Natural killer cell treated with Interleukin-12 subunit alpha and Interleukin-12 subunit beta and Interleukin-15 and Interleukin-18, amount 100 ng/mL, for 72 hours (primary cell): ENCODE measurements at regions not wholly inside any gene's neighbourhood (a gene's known extent, or its start where the extent isn't known, plus 50 kb on each side); places are given as distances from the start of the nearest gene placed in this dataset.
"Not testable (repeated sequence)": the region's sequence is repeated elsewhere in the genome, so short reads cannot be mapped to it uniquely, and the experiment has no call there.

ENCODE experiments used
- ATAC-seq, 2 donors: fragments of 150-1000 bp; cut with Tn5 transposase in 1 of 2; sonication (Bioruptor Pico), chemical (Tn5 transposase) in 1 of 2; 2 replicates each; pipeline ENCODE4 v1.10.0; 2021
- DNase-seq: peaks from one replicate; pipeline ENCODE4 v3.0.0; 2022; ENCODE audit warnings: low spot score
- H3K27ac Mint-ChIP-seq, 2 donors: 1 replicate in 1 of 2; 2 replicates in 1 of 2; pipeline ENCODE4 v1.8.0; 2022; ENCODE audit warnings: mixed read lengths in 2 of 2, mild to moderate bottlenecking in 1 of 2, moderate library complexity in 1 of 2
- H3K27me3 Mint-ChIP-seq, 2 donors: 1 replicate in 1 of 2; 2 replicates in 1 of 2; pipeline ENCODE4 v1.8.0; 2022; ENCODE audit warnings: mixed read lengths in 2 of 2
- H3K36me3 Mint-ChIP-seq: one replicate; pipeline ENCODE4 v1.8.0; 2022; ENCODE audit warnings: mixed read lengths
- H3K4me1 Mint-ChIP-seq, 2 donors: 1 replicate in 1 of 2; 2 replicates in 1 of 2; pipeline ENCODE4 v1.8.0; 2022; ENCODE audit warnings: low read depth in 2 of 2, mixed read lengths in 2 of 2, mild to moderate bottlenecking in 1 of 2
- H3K4me3 Mint-ChIP-seq: one replicate; pipeline ENCODE4 v1.8.0; 2022; ENCODE audit warnings: mixed read lengths
- H3K9me3 Mint-ChIP-seq: 2 replicates; pipeline ENCODE4 v1.8.0; 2022; ENCODE audit warnings: mixed read lengths

DNA sequence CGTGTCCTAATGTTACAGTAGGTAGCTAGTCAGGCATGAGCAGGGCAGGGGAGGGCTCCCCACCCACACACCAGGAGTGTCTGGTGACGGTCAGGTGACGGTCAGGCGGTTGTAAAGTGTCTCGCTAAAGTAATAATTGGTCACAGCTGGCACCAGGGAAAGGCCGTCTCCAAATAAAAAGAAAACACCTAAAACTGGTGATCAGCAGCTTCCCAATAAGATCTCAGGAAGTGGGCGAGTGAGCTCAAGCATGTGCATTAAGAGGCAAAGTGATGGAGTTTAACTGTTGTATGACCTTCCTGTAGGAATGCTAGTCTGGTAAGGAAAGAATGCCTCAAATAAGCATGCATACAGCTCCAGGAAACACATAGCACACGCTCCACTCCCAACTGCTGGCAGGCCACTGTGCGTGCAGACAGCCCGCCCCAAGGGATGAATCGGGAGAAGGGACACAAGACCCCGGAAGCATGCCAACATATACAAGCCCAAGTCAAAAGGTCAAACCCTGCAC, 177.1 kb downstream of the RNF144A start:
- Mint-ChIP-seq H3K4me3 (no peak overlapping the region), H3K4me1 (peaks cover 5 to 10% of the 10 kb centered on the region in 2 donors), H3K27ac (no peak overlapping the region), H3K36me3 (no peaks in the 10 kb centered on the region), H3K27me3 (no peaks in the 10 kb centered on the region), H3K9me3 (no peaks in the 10 kb centered on the region)
- DNase-seq = no peak
- ATAC-seq = no peak

DNA sequence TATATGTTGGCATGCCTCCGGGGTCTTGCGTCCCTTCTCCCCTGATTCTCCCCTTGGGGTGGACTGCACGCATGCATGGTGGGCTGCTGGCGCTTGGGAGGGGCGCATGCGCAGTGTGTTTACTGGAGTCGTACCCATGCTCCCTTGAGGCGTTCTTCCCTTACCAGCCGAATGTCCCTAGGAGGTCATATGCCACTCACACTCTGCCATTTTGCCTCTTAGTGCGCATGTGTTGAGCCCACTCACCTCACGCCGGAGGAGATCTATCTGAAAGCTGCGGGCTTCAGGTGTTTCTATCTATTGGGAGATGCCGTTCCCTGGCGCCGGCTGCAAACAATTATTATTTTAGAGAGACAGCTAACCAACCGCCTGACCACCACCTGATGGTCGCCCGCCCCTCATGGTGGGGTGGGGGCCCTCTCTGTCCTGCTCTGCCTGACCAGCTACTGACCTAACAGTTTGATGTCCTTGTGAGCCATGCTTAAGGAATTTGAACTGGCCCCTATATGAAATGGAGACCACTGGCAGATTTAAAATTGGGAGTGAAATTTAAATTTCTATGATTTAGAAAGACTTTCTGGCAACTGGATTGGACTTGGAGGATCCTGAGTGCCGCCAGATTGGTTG, 179.6 kb downstream of the RNF144A start:
- no peak overlapping the region for H3K27ac Mint-ChIP-seq
- DNase-seq = no peak
- no peaks in the 10 kb centered on the region for H3K9me3 Mint-ChIP-seq

DNA sequence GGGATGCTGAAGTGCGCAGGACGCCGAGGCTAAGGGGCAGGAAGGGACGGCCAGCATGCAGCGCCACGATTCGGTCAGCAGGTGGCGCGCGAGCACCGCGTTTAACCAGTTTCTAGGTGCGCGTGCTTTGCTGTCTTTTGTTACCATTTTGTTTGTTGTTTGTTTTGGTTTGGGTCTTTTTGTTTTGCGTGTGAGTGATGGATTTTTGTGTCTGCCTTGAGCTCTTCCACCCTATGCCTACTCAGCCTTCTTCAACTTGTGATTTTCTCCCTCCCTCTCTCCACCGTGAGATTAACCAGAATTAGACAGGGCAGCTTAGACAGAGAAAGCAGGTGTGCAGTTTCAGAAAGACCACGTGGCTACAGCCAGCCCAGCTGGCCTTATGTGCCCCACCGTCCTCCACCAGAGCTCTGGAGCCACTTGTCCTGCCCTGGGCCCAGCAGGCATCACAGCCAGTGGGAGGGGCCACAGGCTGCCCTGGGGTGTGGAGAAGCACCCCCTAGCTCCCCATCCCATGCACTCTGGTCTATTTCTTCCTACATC, 180.2 kb downstream of the RNF144A start:
- no peaks in the 10 kb centered on the region for H3K36me3 Mint-ChIP-seq
- no peaks in the 10 kb centered on the region for H3K9me3 Mint-ChIP-seq
- no peaks in the 10 kb centered on the region for H3K27me3 Mint-ChIP-seq
- H3K4me3 Mint-ChIP-seq = peak overlapping the region; percentile 73
- peaks cover 5 to 10% of the 10 kb centered on the region in 2 donors for H3K4me1 Mint-ChIP-seq
- no peak overlapping the region for H3K27ac Mint-ChIP-seq
- peak; percentile 86 to 88 for ATAC-seq
- peak; percentile 77 for DNase-seq

More for the DNA sequence above, 179.6 kb downstream of the RNF144A start:
- peak overlapping the region; percentile 73 for H3K4me3 Mint-ChIP-seq
- no peaks in the 10 kb centered on the region for H3K36me3 Mint-ChIP-seq
- peak in 1 of 2 donors; percentile 28 for ATAC-seq
- H3K4me1 Mint-ChIP-seq = peaks cover 5 to 10% of the 10 kb centered on the region in 2 donors
- H3K27me3 Mint-ChIP-seq = no peaks in the 10 kb centered on the region

DNA sequence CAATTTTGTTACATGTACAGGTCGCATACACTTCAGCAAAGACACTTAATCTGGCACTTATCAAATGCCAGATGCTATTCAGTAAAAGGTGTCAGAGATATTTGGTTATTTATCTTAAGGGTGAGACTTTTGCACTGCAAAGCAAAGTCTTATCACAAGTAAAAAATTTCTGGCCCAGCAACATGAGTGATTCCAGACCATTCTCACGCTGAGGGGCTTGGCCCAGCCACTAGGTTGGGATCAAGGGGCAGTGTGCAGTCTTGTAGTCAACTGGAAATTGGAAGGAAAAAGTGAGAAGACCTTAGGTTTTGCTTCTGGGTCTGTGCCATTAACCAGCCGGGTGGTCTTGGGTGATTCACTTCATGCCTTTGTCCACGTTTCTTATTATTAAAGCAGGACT, 181.6 kb downstream of the RNF144A start:
- Mint-ChIP-seq H3K27me3 (no peaks in the 10 kb centered on the region), H3K9me3 (no peaks in the 10 kb centered on the region), H3K36me3 (no peaks in the 10 kb centered on the region), H3K27ac (no peak overlapping the region), H3K4me3 (no peak overlapping the region), H3K4me1 (peaks cover 5 to 10% of the 10 kb centered on the region in 2 donors)
- DNase-seq = no peak
- ATAC-seq = no peak

DNA sequence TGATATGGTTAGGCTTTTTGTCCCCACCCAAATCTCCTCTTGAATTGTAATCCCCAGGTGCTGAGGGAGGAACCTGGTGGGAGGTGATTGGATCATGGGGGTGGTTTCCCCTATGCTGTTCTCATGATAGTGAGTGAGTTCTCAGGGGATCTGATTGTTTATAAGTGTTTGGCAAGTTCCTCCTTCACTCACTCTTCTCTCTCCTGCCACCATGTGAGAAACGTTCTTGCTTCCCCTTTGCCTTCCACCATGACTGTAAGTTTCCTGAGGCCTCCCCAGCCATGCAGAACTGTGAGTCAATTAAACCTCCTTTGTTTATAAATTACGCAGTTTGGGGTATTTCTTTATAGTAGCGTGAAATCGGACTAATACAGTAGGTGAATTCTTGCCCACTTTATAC, 182.5 kb downstream of the RNF144A start:
- not testable (repeated sequence) for ATAC-seq, H3K27ac Mint-ChIP-seq, H3K9me3 Mint-ChIP-seq, H3K36me3 Mint-ChIP-seq, H3K27me3 Mint-ChIP-seq, DNase-seq, H3K4me3 Mint-ChIP-seq
- peaks cover 5 to 10% of the 10 kb centered on the region in 2 donors for H3K4me1 Mint-ChIP-seq

DNA sequence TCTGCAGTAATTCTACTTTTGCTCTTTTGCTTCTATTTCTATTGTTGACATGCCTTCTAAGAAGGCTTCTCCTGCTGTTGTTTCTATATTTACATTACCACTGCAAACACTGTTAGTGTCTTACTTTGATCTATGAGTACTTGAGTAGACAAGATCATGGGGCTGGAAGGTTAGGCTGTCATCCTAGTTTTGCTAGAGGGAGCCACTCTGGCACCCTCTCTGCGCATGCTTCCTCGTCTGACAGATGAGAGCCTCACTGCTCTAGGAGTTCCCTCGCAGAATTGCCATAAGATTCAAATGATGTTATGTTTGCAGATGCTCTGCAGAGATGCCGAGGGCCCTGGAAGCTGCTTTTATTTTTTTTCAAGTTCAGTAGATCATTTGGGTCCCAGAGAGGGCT, 185.6 kb downstream of the RNF144A start:
- H3K4me1 Mint-ChIP-seq = no peaks in the 10 kb centered on the region
- no peaks in the 10 kb centered on the region for H3K9me3 Mint-ChIP-seq
- DNase-seq (no peak), ATAC-seq (no peak)
- H3K27ac Mint-ChIP-seq = no peak overlapping the region
- H3K27me3 Mint-ChIP-seq = no peaks in the 10 kb centered on the region
- no peaks in the 10 kb centered on the region for H3K36me3 Mint-ChIP-seq
- H3K4me3 Mint-ChIP-seq = no peak overlapping the region

DNA sequence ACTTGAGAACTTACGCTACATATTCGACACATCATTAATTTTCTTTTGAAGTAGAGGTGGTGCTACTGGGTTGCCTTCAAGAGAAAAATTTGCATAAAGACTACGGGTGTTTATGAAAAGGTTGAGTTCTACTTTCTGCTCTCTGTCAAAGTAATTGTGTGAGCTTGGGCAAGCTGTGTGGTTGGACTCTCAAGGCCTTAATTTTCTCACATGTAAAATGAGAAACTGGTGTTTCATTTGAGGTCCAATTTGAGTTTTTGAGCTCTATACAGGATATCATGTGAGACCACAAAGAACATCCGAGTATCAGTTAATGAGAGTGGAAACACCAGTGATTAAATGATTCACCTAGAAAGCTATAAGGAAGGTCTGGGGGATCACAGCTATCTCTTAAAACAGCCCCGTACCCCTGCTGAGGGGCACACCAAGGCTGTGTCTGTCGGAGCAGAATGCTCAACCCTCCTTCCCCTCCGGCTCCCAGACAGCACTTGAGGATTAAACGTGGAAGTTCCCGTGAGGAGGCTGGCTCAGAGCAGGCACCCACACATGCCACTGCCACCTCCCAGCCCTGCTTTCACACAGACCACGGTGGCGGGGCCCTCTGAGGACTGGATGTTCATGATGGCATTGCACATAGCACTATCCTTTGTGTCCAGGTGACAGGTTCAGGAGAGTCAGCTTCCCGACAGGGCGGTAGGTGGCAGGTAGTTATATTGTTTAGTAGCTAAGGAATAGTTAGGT, 191.8 kb downstream of the RNF144A start:
- no peaks in the 10 kb centered on the region for H3K36me3 Mint-ChIP-seq
- H3K27ac Mint-ChIP-seq = no peak overlapping the region
- H3K27me3 Mint-ChIP-seq = no peaks in the 10 kb centered on the region
- DNase-seq (no peak), ATAC-seq (no peak)
- H3K4me1 Mint-ChIP-seq = peaks cover 0 to 3% of the 10 kb centered on the region in 2 donors
- peaks cover 2% of the 10 kb centered on the region for H3K9me3 Mint-ChIP-seq
- no peak overlapping the region for H3K4me3 Mint-ChIP-seq

DNA sequence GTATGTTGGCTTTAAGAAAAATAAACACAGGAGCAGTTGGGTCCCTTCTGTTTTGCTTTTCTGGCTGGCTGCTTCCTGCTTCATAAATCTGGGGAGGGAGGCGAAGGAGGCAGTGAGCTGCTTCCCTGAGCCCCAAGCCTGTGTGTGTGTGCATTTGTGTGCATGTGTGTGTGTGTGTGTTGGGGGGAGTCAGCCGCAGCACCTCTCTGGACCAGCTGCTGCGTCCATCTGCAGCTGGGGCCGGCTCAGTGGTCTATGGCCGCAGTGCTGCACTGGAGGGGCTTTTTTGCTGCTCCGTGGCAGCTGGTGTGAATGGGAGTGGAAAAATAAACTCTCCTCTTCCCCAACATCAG, 192.3 kb downstream of the RNF144A start:
- H3K9me3 Mint-ChIP-seq = peaks cover 4% of the 10 kb centered on the region
- peaks cover 2% of the 10 kb centered on the region for H3K36me3 Mint-ChIP-seq
- DNase-seq (no peak), ATAC-seq (no peak)
- peaks cover 0 to 2% of the 10 kb centered on the region in 2 donors for H3K27me3 Mint-ChIP-seq
- H3K27ac Mint-ChIP-seq = no peak overlapping the region
- H3K4me3 Mint-ChIP-seq = no peak overlapping the region
- H3K4me1 Mint-ChIP-seq = peaks cover 0 to 3% of the 10 kb centered on the region in 2 donors

DNA sequence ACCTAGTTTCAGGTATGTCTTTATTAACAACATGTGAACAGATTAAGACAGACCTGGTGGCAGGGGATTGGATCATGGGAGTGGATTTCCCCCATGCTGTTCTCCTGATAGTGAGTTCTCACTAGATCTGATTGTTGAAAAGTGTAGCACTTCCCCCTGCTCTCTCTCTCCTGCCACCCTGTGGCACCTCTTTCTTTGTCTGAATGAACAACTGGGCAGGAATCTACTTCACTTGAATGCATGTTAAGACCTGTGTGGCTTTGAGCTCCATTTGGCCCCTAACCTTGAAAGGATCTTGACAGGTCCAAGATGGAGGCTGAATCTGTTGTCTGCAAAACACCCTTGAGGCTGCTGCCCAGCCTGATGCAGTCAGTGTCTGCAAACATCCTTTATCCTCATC, 194.4 kb downstream of the RNF144A start:
- H3K9me3 Mint-ChIP-seq = peaks cover 7% of the 10 kb centered on the region
- H3K27ac Mint-ChIP-seq = no peak overlapping the region
- peaks cover 5 to 7% of the 10 kb centered on the region in 2 donors for H3K27me3 Mint-ChIP-seq
- DNase-seq (no peak), ATAC-seq (no peak)
- H3K4me1 Mint-ChIP-seq = peaks cover 0 to 3% of the 10 kb centered on the region in 2 donors
- H3K4me3 Mint-ChIP-seq = no peak overlapping the region
- peaks cover 8% of the 10 kb centered on the region for H3K36me3 Mint-ChIP-seq

DNA sequence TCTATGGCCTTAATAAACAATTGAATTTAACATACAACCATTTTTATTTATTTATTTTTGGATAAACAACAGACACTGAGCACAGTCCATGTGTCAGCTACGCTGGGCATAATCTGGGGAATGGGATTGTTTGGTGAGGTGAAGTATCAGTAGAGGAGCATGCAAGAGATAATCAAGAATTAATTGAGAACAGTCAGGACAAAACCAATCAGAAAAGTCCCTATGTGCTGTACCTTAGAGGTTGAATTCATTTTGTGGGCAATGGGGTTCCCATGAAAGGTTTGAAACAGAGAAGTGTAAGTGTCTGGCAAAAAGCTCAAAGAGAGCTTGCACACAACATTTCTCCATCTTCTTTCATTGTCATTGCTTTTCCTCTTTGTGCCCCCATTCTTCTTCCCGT, 198.2 kb downstream of the RNF144A start:
- H3K27me3 Mint-ChIP-seq = peaks cover 5 to 7% of the 10 kb centered on the region in 2 donors
- H3K36me3 Mint-ChIP-seq = peaks cover 8% of the 10 kb centered on the region
- H3K27ac Mint-ChIP-seq = no peak overlapping the region
- peaks cover 7% of the 10 kb centered on the region for H3K9me3 Mint-ChIP-seq
- ATAC-seq = no peak
- no peaks in the 10 kb centered on the region for H3K4me1 Mint-ChIP-seq
- no peak overlapping the region for H3K4me3 Mint-ChIP-seq
- DNase-seq = no peak

DNA sequence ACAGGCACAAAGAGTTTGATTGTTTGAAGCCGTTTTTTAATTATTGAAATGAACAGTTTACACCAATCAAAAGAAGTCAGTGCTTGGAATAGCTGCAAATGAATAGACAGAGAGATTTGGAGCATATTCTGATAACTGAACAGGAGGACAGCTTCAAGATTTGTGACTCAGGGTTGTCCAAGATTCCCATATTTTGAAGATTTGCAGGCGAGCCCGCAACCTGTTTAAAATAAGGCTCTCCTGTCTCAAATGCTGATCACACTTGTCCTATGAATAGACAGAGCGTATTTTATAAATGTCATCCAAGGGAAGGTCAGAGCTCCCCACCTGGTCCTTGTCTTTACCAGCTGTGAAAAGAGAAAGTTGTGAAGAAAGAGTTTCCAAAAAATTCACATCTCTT, 198.7 kb downstream of the RNF144A start:
- ATAC-seq (no peak), DNase-seq (no peak)
- Mint-ChIP-seq H3K27me3 (peaks cover 5 to 7% of the 10 kb centered on the region in 2 donors), H3K36me3 (peaks cover 8% of the 10 kb centered on the region), H3K4me3 (no peak overlapping the region), H3K27ac (no peak overlapping the region), H3K9me3 (peaks cover 7% of the 10 kb centered on the region), H3K4me1 (no peaks in the 10 kb centered on the region)

DNA sequence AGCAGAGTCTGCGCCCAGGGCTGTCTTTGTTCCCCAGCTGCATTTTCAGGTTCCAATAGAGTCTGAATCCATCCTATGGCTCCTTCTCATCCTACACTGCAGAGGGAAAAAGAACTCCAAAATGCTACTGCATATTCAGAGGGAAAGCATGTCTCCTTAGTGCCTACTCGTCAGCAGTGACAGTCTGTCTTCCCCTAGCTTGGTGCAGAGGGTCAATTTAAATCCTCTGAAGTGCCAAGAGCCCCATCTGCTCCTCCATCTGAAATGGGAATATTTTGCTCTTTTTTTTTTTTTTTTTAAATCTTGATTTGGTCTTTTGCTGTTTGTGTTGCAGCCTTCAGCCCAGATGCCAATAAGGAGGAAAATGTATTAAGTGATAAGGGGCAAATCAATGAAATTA, 199.3 kb downstream of the RNF144A start:
- DNase-seq (no peak), ATAC-seq (no peak)
- Mint-ChIP-seq H3K4me3 (no peak overlapping the region), H3K4me1 (no peaks in the 10 kb centered on the region), H3K36me3 (peaks cover 8% of the 10 kb centered on the region), H3K9me3 (peaks cover 7% of the 10 kb centered on the region), H3K27me3 (peaks cover 5 to 7% of the 10 kb centered on the region in 2 donors), H3K27ac (no peak overlapping the region)

DNA sequence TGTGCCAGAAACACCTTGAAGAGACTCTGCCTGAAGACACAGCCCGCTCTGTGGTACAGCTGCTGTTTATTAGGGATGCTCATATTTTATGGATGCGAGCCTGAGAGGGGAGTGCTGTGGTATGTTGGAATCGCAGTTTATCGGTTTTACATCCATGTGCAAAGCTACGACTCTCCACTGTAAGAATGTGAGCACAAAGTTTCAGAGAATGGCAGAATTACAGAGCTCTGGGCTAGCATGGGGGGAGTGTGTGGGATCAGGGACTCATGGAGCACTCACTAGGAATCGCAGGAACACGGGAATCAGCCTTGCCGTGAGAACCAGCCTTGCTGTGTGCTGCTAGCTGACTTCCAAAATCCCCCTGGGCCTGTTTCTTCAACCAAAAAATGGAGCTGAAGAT, 199.9 kb downstream of the RNF144A start:
- Mint-ChIP-seq H3K27me3 (peaks cover 5 to 7% of the 10 kb centered on the region in 2 donors), H3K4me1 (no peaks in the 10 kb centered on the region), H3K36me3 (peaks cover 8% of the 10 kb centered on the region), H3K4me3 (no peak overlapping the region), H3K9me3 (peaks cover 7% of the 10 kb centered on the region), H3K27ac (no peak overlapping the region)
- no peak for DNase-seq
- ATAC-seq = no peak

DNA sequence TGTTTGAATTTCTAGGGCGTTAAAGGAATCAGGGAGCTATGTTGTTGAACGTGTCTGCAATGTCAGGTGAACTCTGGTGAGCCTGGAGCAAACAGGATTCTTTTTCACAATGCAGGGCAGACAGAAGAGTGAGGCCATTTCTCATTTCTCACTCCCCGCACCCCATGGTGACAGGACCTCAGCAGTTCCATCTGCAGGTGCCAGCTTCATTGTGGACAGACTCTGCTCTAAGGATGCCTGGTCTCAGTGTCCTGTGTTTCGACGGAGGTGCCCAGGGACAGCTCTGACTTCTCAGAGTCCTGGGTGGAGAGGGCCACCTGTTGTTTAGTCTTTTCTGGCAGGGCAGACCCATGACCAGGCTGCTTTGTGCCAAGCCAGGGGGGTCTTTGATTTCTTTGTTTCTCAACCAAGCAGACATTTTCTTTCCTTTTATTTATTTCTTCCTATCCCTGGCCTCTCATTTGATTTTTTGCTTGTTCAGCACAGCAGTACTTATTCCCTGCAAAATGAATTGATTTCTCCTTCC, 201.5 kb downstream of the RNF144A start:
- no peak for DNase-seq
- Mint-ChIP-seq H3K27me3 (peaks cover 5 to 7% of the 10 kb centered on the region in 2 donors), H3K4me3 (no peak overlapping the region), H3K27ac (no peak overlapping the region), H3K4me1 (no peaks in the 10 kb centered on the region), H3K9me3 (peaks cover 7% of the 10 kb centered on the region), H3K36me3 (peaks cover 8% of the 10 kb centered on the region)
- no peak for ATAC-seq
